ENCODE measurements at regions not wholly inside any gene's neighbourhood (a gene's known extent, or its start where the extent isn't known, plus 50 kb on each side); places are given as distances from the start of the nearest gene placed in this dataset.

DNA sequence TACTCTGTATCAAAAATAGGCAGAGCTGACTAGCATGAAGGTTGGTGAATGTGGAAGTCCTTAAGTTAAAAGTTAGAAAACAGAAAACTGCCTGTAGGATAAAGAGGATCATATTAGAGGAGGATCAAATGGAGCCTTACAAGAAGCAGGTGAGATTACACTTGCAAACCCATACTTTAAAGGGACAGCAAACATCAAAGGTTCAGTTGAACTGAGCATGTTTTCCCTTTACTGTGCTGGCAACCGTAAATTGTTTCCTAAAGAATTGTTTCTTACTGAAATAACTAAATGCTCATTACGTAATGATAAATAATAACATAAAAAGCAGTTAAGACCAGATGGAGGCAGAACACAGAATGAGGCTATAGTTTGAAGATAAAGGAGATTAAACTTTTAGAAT lies 465.3 kb upstream of the FTMT start:
- 8% methylated on average over 2 of the region's 2 CpGs for WGBS (ENCODE audit: missing lambda C conversion rate)
- DNase-seq (ENCODE audit: low read depth in 1 of 2, low spot score in 1 of 2) (no peak), ATAC-seq (no peak), FAIRE-seq (no peak)
- H3K4me1 ChIP-seq, result no peaks in the 10 kb centered on the region
- TF ChIP-seq KDM1A (IDR thresholded peaks at IDR 0.05; ENCODE audit: low read depth), result no peak
- TF ChIP-seq, protein P1, sequence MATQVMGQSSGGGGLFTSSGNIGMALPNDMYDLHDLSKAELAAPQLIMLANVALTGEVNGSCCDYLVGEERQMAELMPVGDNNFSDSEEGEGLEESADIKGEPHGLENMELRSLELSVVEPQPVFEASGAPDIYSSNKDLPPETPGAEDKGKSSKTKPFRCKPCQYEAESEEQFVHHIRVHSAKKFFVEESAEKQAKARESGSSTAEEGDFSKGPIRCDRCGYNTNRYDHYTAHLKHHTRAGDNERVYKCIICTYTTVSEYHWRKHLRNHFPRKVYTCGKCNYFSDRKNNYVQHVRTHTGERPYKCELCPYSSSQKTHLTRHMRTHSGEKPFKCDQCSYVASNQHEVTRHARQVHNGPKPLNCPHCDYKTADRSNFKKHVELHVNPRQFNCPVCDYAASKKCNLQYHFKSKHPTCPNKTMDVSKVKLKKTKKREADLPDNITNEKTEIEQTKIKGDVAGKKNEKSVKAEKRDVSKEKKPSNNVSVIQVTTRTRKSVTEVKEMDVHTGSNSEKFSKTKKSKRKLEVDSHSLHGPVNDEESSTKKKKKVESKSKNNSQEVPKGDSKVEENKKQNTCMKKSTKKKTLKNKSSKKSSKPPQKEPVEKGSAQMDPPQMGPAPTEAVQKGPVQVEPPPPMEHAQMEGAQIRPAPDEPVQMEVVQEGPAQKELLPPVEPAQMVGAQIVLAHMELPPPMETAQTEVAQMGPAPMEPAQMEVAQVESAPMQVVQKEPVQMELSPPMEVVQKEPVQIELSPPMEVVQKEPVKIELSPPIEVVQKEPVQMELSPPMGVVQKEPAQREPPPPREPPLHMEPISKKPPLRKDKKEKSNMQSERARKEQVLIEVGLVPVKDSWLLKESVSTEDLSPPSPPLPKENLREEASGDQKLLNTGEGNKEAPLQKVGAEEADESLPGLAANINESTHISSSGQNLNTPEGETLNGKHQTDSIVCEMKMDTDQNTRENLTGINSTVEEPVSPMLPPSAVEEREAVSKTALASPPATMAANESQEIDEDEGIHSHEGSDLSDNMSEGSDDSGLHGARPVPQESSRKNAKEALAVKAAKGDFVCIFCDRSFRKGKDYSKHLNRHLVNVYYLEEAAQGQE (IDR thresholded peaks at IDR 0.05), result no peak
- no peak for TF ChIP-seq ZNF302 (CRISPR knock-in tag; IDR thresholded peaks at IDR 0.05)
- no peak for TF ChIP-seq CBX2 (IDR thresholded peaks at IDR 0.05; ENCODE audit: borderline replicate concordance, low read depth)
- no peak for TF ChIP-seq HOXB13 (CRISPR knock-in tag; IDR thresholded peaks at IDR 0.05; ENCODE audit: low read depth)
- no peak for TF ChIP-seq EHF (CRISPR knock-in tag; IDR thresholded peaks at IDR 0.05)
- no peak for TF ChIP-seq SREBF2 (IDR thresholded peaks at IDR 0.05)
- TF ChIP-seq, protein P2, sequence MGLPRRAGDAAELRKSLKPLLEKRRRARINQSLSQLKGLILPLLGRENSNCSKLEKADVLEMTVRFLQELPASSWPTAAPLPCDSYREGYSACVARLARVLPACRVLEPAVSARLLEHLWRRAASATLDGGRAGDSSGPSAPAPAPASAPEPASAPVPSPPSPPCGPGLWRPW (IDR thresholded peaks at IDR 0.05), result no peak
- TF ChIP-seq JUN (IDR thresholded peaks at IDR 0.05), result no peak
- no peak for TF ChIP-seq ESRRA (IDR thresholded peaks at IDR 0.05; ENCODE audit: borderline replicate concordance, low read length)
- TF ChIP-seq FOSB (CRISPR knock-in tag; IDR thresholded peaks at IDR 0.05), result no peak
- TF ChIP-seq RFX5 (IDR thresholded peaks at IDR 0.05), result no peak
- no peak for TF ChIP-seq NPAS2 (CRISPR knock-in tag; IDR thresholded peaks at IDR 0.05; ENCODE audit: borderline replicate concordance)
- no peak for TF ChIP-seq MAZ (IDR thresholded peaks at IDR 0.05; ENCODE audit: borderline replicate concordance, low read depth, low read length)
- TF ChIP-seq CEBPB (IDR thresholded peaks at IDR 0.05), result no peak
- no peak for TF ChIP-seq CTCF (IDR thresholded peaks at IDR 0.05)
- no peak for TF ChIP-seq SMC3 (IDR thresholded peaks at IDR 0.05)
- no peak for TF ChIP-seq ZFP36 (IDR thresholded peaks at IDR 0.05; ENCODE audit: borderline replicate concordance, partially characterized antibody)
- TF ChIP-seq E2F6 (IDR thresholded peaks at IDR 0.05; ENCODE audit: borderline replicate concordance, low read depth), result no peak
- CTCF ChIA-PET, result interaction anchor here (1.1 kb wide), 1 partner anchor 10 kb away, joined by 3 read pairs; no protein-coding TSS in a partner anchor
- H3K9me3 ChIP-seq, result no peaks in the 10 kb centered on the region
- POLR2A ChIA-PET, result no interaction called here
- H3K27ac ChIP-seq, result no peak overlapping the region
- H3K4me2 ChIP-seq, result no peak overlapping the region
- no peak overlapping the region for H3K4me3 ChIP-seq

GRCh38 chr5:121396716-121397115 lies 455.0 kb upstream of the FTMT start:
- POLR2A ChIA-PET, result no interaction called here
- no peak for DNase-seq (ENCODE audit: low read depth in 1 of 2, low spot score in 1 of 2)
- CTCF ChIA-PET, result no interaction called here
- no peak for ATAC-seq
- Histone ChIP-seq H3K4me1 (no peaks in the 10 kb centered on the region), H3K4me3 (no peak overlapping the region), H3K9me3 (no peaks in the 10 kb centered on the region), H3K27ac (no peak overlapping the region), H3K4me2 (no peak overlapping the region)
- TF ChIP-seq, protein P3, sequence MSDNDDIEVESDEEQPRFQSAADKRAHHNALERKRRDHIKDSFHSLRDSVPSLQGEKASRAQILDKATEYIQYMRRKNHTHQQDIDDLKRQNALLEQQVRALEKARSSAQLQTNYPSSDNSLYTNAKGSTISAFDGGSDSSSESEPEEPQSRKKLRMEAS (IDR thresholded peaks at IDR 0.05), result no peak
- no peak for TF ChIP-seq FOSL2 (IDR thresholded peaks at IDR 0.05)
- no peak for TF ChIP-seq FOSL2 (CRISPR knock-in tag; IDR thresholded peaks at IDR 0.05)
- TF ChIP-seq CHD4 (IDR thresholded peaks at IDR 0.05; ENCODE audit: borderline replicate concordance), result no peak
- TF ChIP-seq ZNF302 (CRISPR knock-in tag; IDR thresholded peaks at IDR 0.05), result no peak
- no peak for TF ChIP-seq PBX3 (IDR thresholded peaks at IDR 0.05)
- TF ChIP-seq SMC3 (IDR thresholded peaks at IDR 0.05), result no peak
- TF ChIP-seq NFE2L2 (conservative IDR thresholded peaks at IDR 0.05; ENCODE audit: low read length), result no peak
- no peak for TF ChIP-seq MYC (IDR thresholded peaks at IDR 0.05; ENCODE audit: borderline replicate concordance, low read length)
- no peak for TF ChIP-seq HDAC2 (IDR thresholded peaks at IDR 0.05)
- no peak for TF ChIP-seq RARB (CRISPR knock-in tag; IDR thresholded peaks at IDR 0.05)
- TF ChIP-seq, protein P1 (IDR thresholded peaks at IDR 0.05), result no peak
- no peak for TF ChIP-seq KDM1A (IDR thresholded peaks at IDR 0.05; ENCODE audit: low read depth)
- FAIRE-seq, result no peak
